ENCODE measurements at regions not wholly inside any gene's neighbourhood (a gene's known extent, or its start where the extent isn't known, plus 50 kb on each side); places are given as distances from the start of the nearest gene placed in this dataset.

- TF ChIP-seq CTCF (conservative IDR thresholded peaks at IDR 0.05 in 1 of 2, IDR thresholded peaks at IDR 0.05 in 1 of 2; ENCODE audit: extremely low read depth in 1 of 2, insufficient read depth in 1 of 2, low read depth in 1 of 2, low read length in 2 of 2) = no peak
- no peak for TF ChIP-seq EZH2 (IDR thresholded peaks at IDR 0.05; ENCODE audit: borderline replicate concordance, low read length)
Observed at GRCh38 chr9:80951675-80952074, 737.7 kb downstream of the TLE1 start.

All from mammary epithelial cell (primary cell).